Transverse colon (tissue), 3 donors: ENCODE measurements at regions not wholly inside any gene's neighbourhood (a gene's known extent, or its start where the extent isn't known, plus 50 kb on each side); places are given as distances from the start of the nearest gene placed in this dataset.

ENCODE experiments used
- CTCF ChIP-seq, 5 experiments: fragments of 200-600 bp in 3 of 5; fragments of 450-650 bp in 2 of 5; sonication (generic) in 3 of 5; IDR thresholded peaks; 1 replicate in 2 of 5; 2 replicates in 3 of 5; pipeline ENCODE4 v1.5.1; 2016 to 2017; ENCODE audit warnings: antibody characterized with exemption in 5 of 5, inconsistent platforms in 3 of 5, mild to moderate bottlenecking in 2 of 5, moderate library complexity in 1 of 5
- EP300 ChIP-seq: sonication (generic); formaldehyde crosslinking; IDR thresholded peaks from one replicate; pipeline ENCODE4 v1.6.1; 2017; ENCODE audit warnings: antibody characterized with exemption, low read depth

DNA sequence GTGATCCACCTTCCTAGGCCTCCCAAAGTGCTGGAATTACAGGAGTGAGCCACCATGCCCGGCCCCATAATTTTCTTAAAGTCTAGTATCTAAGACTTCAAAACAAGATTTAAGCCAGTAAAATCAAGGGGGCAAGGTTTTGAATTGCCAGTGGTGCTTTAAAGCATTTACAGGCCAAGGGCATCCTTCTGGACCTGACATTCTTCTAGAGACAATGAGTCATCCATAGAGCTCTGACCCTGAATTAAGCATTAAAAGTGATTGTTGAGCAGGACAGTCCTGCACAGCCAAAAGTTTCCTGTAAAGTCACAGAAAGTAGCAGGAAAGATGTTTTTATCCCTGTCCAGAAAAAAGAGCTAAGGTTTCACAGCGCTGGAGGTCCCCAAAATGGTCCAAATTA, 50.9 kb upstream of the ATP12A start:
- TF ChIP-seq CTCF (IDR thresholded peaks at IDR 0.05) (no peak), EP300 (no peak)
